HCT116 (cell line): ENCODE measurements at regions not wholly inside any gene's neighbourhood (a gene's known extent, or its start where the extent isn't known, plus 50 kb on each side); places are given as distances from the start of the nearest gene placed in this dataset.

Source experiments
- ATAC-seq: fragments of 200-7000 bp; cut with Tn5 transposase; 2 replicates; pipeline ENCODE4 v1.9.1; 2020; ENCODE audit warnings: mild to moderate bottlenecking, moderate library complexity
- BruUV-seq: library from RNA; stranded (reverse); fragments of 400-500 nt; replicated peaks from 2 replicates; lab custom pipeline; 2021; lab: Mats Ljungman, UMichigan
- CTCF ChIA-PET: fragments of 300-600 bp; sonication (Branson Sonifier 250); formaldehyde crosslinking; loops from one replicate; lab custom pipeline; 2021; ENCODE audit warnings: antibody characterized with exemption; lab: Charles Lee
- POLR2A ChIA-PET: fragments of 300-600, 350-600 bp; sonication (Branson Sonifier 250); formaldehyde crosslinking; loops from one replicate; lab custom pipeline; 2021; ENCODE audit warnings: antibody characterized with exemption; lab: Charles Lee
- RAD21 ChIA-PET, 2 experiments: fragments of 300-600 bp; sonication (Branson Sonifier 250); formaldehyde crosslinking; loops; one replicate each; lab custom pipeline; 2023; ENCODE audit warnings: low total read pairs in 2 of 2; ENCODE audit not compliant: uncharacterized antibody in 2 of 2, unreplicated experiment in 2 of 2, low non-redundant PET in 1 of 2; lab: Charles Lee
- DNase-seq: peaks from one replicate; pipeline ENCODE4 v3.0.0-alpha.2; 2010; ENCODE audit warnings: low read depth, low spot score
- H2AFZ ChIP-seq: fragments of 200-600 bp; shearing (Covaris generic), sonication (generic); 2 replicates; pipeline ENCODE4 v1.6.1; 2017; ENCODE audit warnings: low read depth, mixed run types, mixed read lengths, antibody characterized with exemption, low read length; ENCODE audit not compliant: poor library complexity, severe bottlenecking
- H3K27ac ChIP-seq: 2 replicates; pipeline ENCODE4 v1.5.1; 2012; ENCODE audit warnings: low read depth, low read length
- H3K27me3 ChIP-seq: fragments of 200-600 bp; sonication (generic); 2 replicates; pipeline ENCODE4 v1.6.1; 2016; ENCODE audit warnings: mixed run types, low read length, mixed read lengths; ENCODE audit not compliant: insufficient read depth
- H3K36me3 ChIP-seq, 2 experiments: fragments of 200-500 bp in 1 of 2; fragments of 200-600 bp in 1 of 2; sonication (Bioruptor generic) in 1 of 2; sonication (generic) in 1 of 2; 2 replicates each; pipeline versions ENCODE4 v1.5.1 to v1.6.1; 2014 to 2016; ENCODE audit warnings: low read length in 2 of 2, inconsistent platforms in 1 of 2, mixed read lengths in 1 of 2, mixed run types in 1 of 2; ENCODE audit not compliant: insufficient read depth in 2 of 2, control insufficient read depth in 1 of 2
- H3K4me1 ChIP-seq, 2 experiments: fragments of 200-600 bp in 1 of 2; sonication (generic) in 1 of 2; 2 replicates each; pipeline versions ENCODE4 v1.5.1 to v1.6.1; 2012 to 2017; ENCODE audit warnings: low read length in 2 of 2, inconsistent platforms in 1 of 2, mild to moderate bottlenecking in 1 of 2, mixed read lengths in 1 of 2, mixed run types in 1 of 2, moderate library complexity in 1 of 2; ENCODE audit not compliant: insufficient read depth in 2 of 2, control insufficient read depth in 1 of 2
- H3K4me2 ChIP-seq: fragments of 200-600 bp; sonication (generic); 2 replicates; pipeline ENCODE4 v1.6.1; 2017; ENCODE audit warnings: mixed run types, low read length, mixed read lengths
- H3K4me3 ChIP-seq, 2 experiments: fragments of 200-600 bp in 1 of 2; sonication (generic) in 1 of 2; replicated peaks in 1 of 2; 2 replicates each; pipeline ENCODE4 v1.5.1; 2011 to 2016; ENCODE audit warnings: low read length in 2 of 2, control low read depth in 1 of 2, low read depth in 1 of 2, mild to moderate bottlenecking in 1 of 2, mixed read lengths in 1 of 2, mixed run types in 1 of 2
- H3K79me2 ChIP-seq: fragments of 200-600 bp; sonication (generic); 2 replicates; pipeline ENCODE4 v1.6.1; 2017; ENCODE audit warnings: mild to moderate bottlenecking, mixed run types, low read length, moderate library complexity, mixed read lengths; ENCODE audit not compliant: insufficient read depth
- H3K9ac ChIP-seq: fragments of 200-600 bp; sonication (generic); 2 replicates; pipeline ENCODE4 v1.6.1; 2016; ENCODE audit warnings: low read length, mixed read lengths
- H3K9me2 ChIP-seq: fragments of 200-600 bp; sonication (generic), shearing (Covaris generic); 2 replicates; pipeline ENCODE4 v1.6.1; 2017; ENCODE audit warnings: mixed run types, mild to moderate bottlenecking, moderate library complexity; ENCODE audit not compliant: insufficient read depth
- H3K9me3 ChIP-seq, 2 experiments: fragments of 200-500 bp in 1 of 2; fragments of 200-600 bp in 1 of 2; sonication (Bioruptor generic) in 1 of 2; sonication (generic) in 1 of 2; 2 replicates each; pipeline ENCODE4 v1.6.1; 2014 to 2017; ENCODE audit warnings: low read length in 2 of 2, mixed read lengths in 2 of 2, inconsistent platforms in 1 of 2, low read depth in 1 of 2, mild to moderate bottlenecking in 1 of 2, mixed run types in 1 of 2, moderate library complexity in 1 of 2; ENCODE audit not compliant: control insufficient read depth in 1 of 2, insufficient read depth in 1 of 2
- H4K20me1 ChIP-seq: fragments of 200-600 bp; sonication (generic), shearing (Covaris generic); 2 replicates; pipeline ENCODE4 v1.6.1; 2017; ENCODE audit warnings: mixed run types, mild to moderate bottlenecking, moderate library complexity; ENCODE audit not compliant: insufficient read depth
- CEBPB ChIP-seq: IDR thresholded peaks from 2 replicates; pipeline ENCODE4 v1.6.1; 2012; ENCODE audit warnings: low read depth
- CTCF ChIP-seq, 3 experiments: fragments of 200-600 bp in 1 of 3; sonication (generic) in 1 of 3; IDR thresholded peaks in 2 of 3; conservative IDR thresholded peaks in 1 of 3; 2 replicates each; pipeline ENCODE4 v1.5.1; 2012 to 2017; ENCODE audit warnings: low read depth in 2 of 3, low read length in 2 of 3, antibody characterized with exemption in 1 of 3, borderline replicate concordance in 1 of 3, control low read depth in 1 of 3, mild to moderate bottlenecking in 1 of 3, mixed read lengths in 1 of 3, mixed run types in 1 of 3, moderate library complexity in 1 of 3; ENCODE audit not compliant: insufficient read depth in 1 of 3
- EGR1 ChIP-seq: IDR thresholded peaks from 2 replicates; pipeline ENCODE4 v1.6.1; 2012; ENCODE audit warnings: low read depth
- EZH2 ChIP-seq: fragments of 200-600 bp; sonication (generic); IDR thresholded peaks from 2 replicates; pipeline ENCODE4 v1.6.1; 2017; ENCODE audit warnings: antibody characterized with exemption, mixed run types
- JUND ChIP-seq: IDR thresholded peaks from 2 replicates; pipeline ENCODE4 v1.6.1; 2012
- POLR2A ChIP-seq: IDR thresholded peaks from 2 replicates; pipeline ENCODE4 v1.7.0; 2011; ENCODE audit warnings: borderline replicate concordance; ENCODE audit not compliant: insufficient read depth, insufficient read length; ENCODE audit errors: extremely low read depth
- RAD21 ChIP-seq: IDR thresholded peaks from 2 replicates; pipeline ENCODE4 v1.6.1; 2012; ENCODE audit warnings: low read depth, mild to moderate bottlenecking
- SIN3A ChIP-seq: IDR thresholded peaks from 2 replicates; pipeline ENCODE4 v1.6.1; 2012; ENCODE audit warnings: low read depth
- SRF ChIP-seq: IDR thresholded peaks from 2 replicates; pipeline ENCODE4 v1.6.1; 2012; ENCODE audit warnings: low read depth
- TCF7L2 ChIP-seq: IDR thresholded peaks from 2 replicates; pipeline ENCODE4 v1.7.0; 2011; ENCODE audit warnings: borderline replicate concordance, inconsistent platforms; ENCODE audit not compliant: insufficient read depth, insufficient read length; ENCODE audit errors: extremely low read depth
- ZFX ChIP-seq: fragments of 450-650 bp; IDR thresholded peaks from 2 replicates; pipeline ENCODE4 v1.6.1; 2017
- intact Hi-C: fragments of 100-400 bp; cut with micrococcal nuclease; formaldehyde crosslinking; loops from 2 replicates; pipeline ENCODE4 v1.10.0; 2022
- TF ChIP-seq, protein P1 (sequence below): IDR thresholded peaks from 2 replicates; pipeline ENCODE4 v1.6.1; 2011; ENCODE audit warnings: mild to moderate bottlenecking, low read length, moderate library complexity; ENCODE audit not compliant: insufficient replicate concordance; ENCODE audit errors: extremely low read depth
- TF ChIP-seq, protein P2 (sequence below): IDR thresholded peaks from 2 replicates; pipeline ENCODE4 v1.6.1; 2012

DNA sequence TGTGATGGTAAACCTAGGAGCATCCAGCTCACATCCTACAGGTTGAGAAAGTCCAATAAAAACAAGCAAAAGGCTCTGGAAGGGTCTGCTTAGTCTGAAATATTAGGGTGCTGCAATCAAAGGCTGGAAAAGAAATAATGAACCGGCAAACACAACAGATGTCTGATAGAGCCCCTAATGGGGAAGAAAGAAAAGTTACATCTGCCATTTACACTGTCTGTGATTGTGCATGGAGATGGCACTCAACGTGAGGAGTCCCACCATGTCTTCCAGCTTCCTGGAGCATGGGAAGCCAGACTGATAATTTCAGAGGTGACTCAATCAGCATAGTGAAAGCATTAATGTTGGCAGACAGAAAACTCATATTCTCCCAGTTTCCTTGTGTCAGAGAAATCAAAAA lies 307.8 kb downstream of the EPHA4 start:
- H3K79me2 ChIP-seq, result no peaks in the 10 kb centered on the region
- no peak overlapping the region for H3K27ac ChIP-seq
- DNase-seq, result no peak
- H3K27me3 ChIP-seq, result peaks cover 38% of the 10 kb centered on the region
- BruUV-seq, result no TSS peak
- intact Hi-C loops, result no loop called here
- no peak for TF ChIP-seq SIN3A
- no peak for TF ChIP-seq POLR2A
- TF ChIP-seq, protein P1, sequence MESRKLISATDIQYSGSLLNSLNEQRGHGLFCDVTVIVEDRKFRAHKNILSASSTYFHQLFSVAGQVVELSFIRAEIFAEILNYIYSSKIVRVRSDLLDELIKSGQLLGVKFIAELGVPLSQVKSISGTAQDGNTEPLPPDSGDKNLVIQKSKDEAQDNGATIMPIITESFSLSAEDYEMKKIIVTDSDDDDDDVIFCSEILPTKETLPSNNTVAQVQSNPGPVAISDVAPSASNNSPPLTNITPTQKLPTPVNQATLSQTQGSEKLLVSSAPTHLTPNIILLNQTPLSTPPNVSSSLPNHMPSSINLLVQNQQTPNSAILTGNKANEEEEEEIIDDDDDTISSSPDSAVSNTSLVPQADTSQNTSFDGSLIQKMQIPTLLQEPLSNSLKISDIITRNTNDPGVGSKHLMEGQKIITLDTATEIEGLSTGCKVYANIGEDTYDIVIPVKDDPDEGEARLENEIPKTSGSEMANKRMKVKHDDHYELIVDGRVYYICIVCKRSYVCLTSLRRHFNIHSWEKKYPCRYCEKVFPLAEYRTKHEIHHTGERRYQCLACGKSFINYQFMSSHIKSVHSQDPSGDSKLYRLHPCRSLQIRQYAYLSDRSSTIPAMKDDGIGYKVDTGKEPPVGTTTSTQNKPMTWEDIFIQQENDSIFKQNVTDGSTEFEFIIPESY, result no peak
- TF ChIP-seq CTCF (IDR thresholded peaks at IDR 0.05 in 2 of 3, conservative IDR thresholded peaks at IDR 0.05 in 1 of 3; ENCODE audit: borderline replicate concordance in 1 of 3, insufficient read depth in 1 of 3, low read depth in 2 of 3, low read length in 2 of 3), result no peak
- TF ChIP-seq RAD21, result no peak
- no peak for TF ChIP-seq EZH2
- TF ChIP-seq CEBPB, result no peak
- TF ChIP-seq JUND, result no peak
- TF ChIP-seq SRF, result no peak
- TF ChIP-seq, protein P2, sequence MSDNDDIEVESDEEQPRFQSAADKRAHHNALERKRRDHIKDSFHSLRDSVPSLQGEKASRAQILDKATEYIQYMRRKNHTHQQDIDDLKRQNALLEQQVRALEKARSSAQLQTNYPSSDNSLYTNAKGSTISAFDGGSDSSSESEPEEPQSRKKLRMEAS, result no peak
- TF ChIP-seq TCF7L2, result no peak
- TF ChIP-seq ZFX, result no peak
- no peak for TF ChIP-seq EGR1
- TF ChIP-seq, all 23 proteins: peak for 0
- Histone ChIP-seq H4K20me1 (no peaks in the 10 kb centered on the region), H3K9me2 (no peaks in the 10 kb centered on the region), H3K9ac (no peak overlapping the region), H3K4me3 (no peak overlapping the region), H3K4me2 (no peak overlapping the region), H3K4me1 (no peaks in the 10 kb centered on the region), H3K36me3 (no peaks in the 10 kb centered on the region), H3K9me3 (no peaks in the 10 kb centered on the region), H2AFZ (no peak overlapping the region)
- RAD21 ChIA-PET, result no interaction called here
- POLR2A ChIA-PET, result no interaction called here
- CTCF ChIA-PET, result no interaction called here
- no peak for ATAC-seq
